ENCODE measurements at regions not wholly inside any gene's neighbourhood (a gene's known extent, or its start where the extent isn't known, plus 50 kb on each side); places are given as distances from the start of the nearest gene placed in this dataset.

GRCh38 chr2:195606179-195606578 is 50.8 kb upstream of the SLC39A10 start:
- TF ChIP-seq CTCF (IDR thresholded peaks at IDR 0.05; ENCODE audit: low read depth, low read length), result no peak
- no peak overlapping the region for H3K4me3 ChIP-seq
- no peaks in the 10 kb centered on the region for H3K36me3 ChIP-seq
- H3K27me3 ChIP-seq, result no peaks in the 10 kb centered on the region
- H3K4me1 ChIP-seq (ENCODE audit: low read depth), result peaks cover 11% of the 10 kb centered on the region
- no peaks in the 10 kb centered on the region for H3K9me3 ChIP-seq (ENCODE audit: low read depth)
- H3K27ac ChIP-seq, result no peak overlapping the region
- no peak for DNase-seq (ENCODE audit: low read depth in 1 of 2, low spot score in 1 of 2)

- peaks cover 11% of the 10 kb centered on the region for H3K4me1 ChIP-seq (ENCODE audit: low read depth)
- no peak for TF ChIP-seq CTCF (IDR thresholded peaks at IDR 0.05; ENCODE audit: low read depth, low read length)
- no peak for DNase-seq (ENCODE audit: low read depth in 1 of 2, low spot score in 1 of 2)
- H3K27ac ChIP-seq, result no peak overlapping the region
- no peaks in the 10 kb centered on the region for H3K9me3 ChIP-seq (ENCODE audit: low read depth)
- no peaks in the 10 kb centered on the region for H3K36me3 ChIP-seq
- H3K4me3 ChIP-seq, result no peak overlapping the region
- no peaks in the 10 kb centered on the region for H3K27me3 ChIP-seq
Observed at GRCh38 chr2:195604706-195605105, 52.3 kb upstream of the SLC39A10 start.

GRCh38 chr2:195603998-195604397 is 53.0 kb upstream of the SLC39A10 start:
- DNase-seq (ENCODE audit: low read depth in 1 of 2, low spot score in 1 of 2), result no peak
- no peak overlapping the region for H3K4me3 ChIP-seq
- peaks cover 11% of the 10 kb centered on the region for H3K4me1 ChIP-seq (ENCODE audit: low read depth)
- H3K27me3 ChIP-seq, result no peaks in the 10 kb centered on the region
- no peak overlapping the region for H3K27ac ChIP-seq
- H3K36me3 ChIP-seq, result no peaks in the 10 kb centered on the region
- no peak for TF ChIP-seq CTCF (IDR thresholded peaks at IDR 0.05; ENCODE audit: low read depth, low read length)
- no peaks in the 10 kb centered on the region for H3K9me3 ChIP-seq (ENCODE audit: low read depth)

GRCh38 chr2:195603408-195603807 is 53.6 kb upstream of the SLC39A10 start:
- H3K4me3 ChIP-seq, result no peak overlapping the region
- no peak for TF ChIP-seq CTCF (IDR thresholded peaks at IDR 0.05; ENCODE audit: low read depth, low read length)
- DNase-seq (ENCODE audit: low read depth in 1 of 2, low spot score in 1 of 2), result no peak
- no peaks in the 10 kb centered on the region for H3K36me3 ChIP-seq
- no peaks in the 10 kb centered on the region for H3K9me3 ChIP-seq (ENCODE audit: low read depth)
- peaks cover 11% of the 10 kb centered on the region for H3K4me1 ChIP-seq (ENCODE audit: low read depth)
- H3K27me3 ChIP-seq, result no peaks in the 10 kb centered on the region
- peak overlapping the region; percentile 66 for H3K27ac ChIP-seq

- no peak for TF ChIP-seq CTCF (IDR thresholded peaks at IDR 0.05; ENCODE audit: low read depth, low read length)
- H3K27ac ChIP-seq, result peak overlapping the region; percentile 73
- peaks cover 11% of the 10 kb centered on the region for H3K4me1 ChIP-seq (ENCODE audit: low read depth)
- H3K27me3 ChIP-seq, result no peaks in the 10 kb centered on the region
- H3K36me3 ChIP-seq, result no peaks in the 10 kb centered on the region
- no peak overlapping the region for H3K4me3 ChIP-seq
- no peaks in the 10 kb centered on the region for H3K9me3 ChIP-seq (ENCODE audit: low read depth)
- no peak for DNase-seq (ENCODE audit: low read depth in 1 of 2, low spot score in 1 of 2)
Observed at GRCh38 chr2:195602687-195603086, 54.3 kb upstream of the SLC39A10 start.

GRCh38 chr2:195601361-195601760 is 55.7 kb upstream of the SLC39A10 start:
- TF ChIP-seq CTCF (IDR thresholded peaks at IDR 0.05; ENCODE audit: low read depth, low read length), result no peak
- H3K4me1 ChIP-seq (ENCODE audit: low read depth), result peaks cover 11% of the 10 kb centered on the region
- H3K36me3 ChIP-seq, result no peaks in the 10 kb centered on the region
- no peaks in the 10 kb centered on the region for H3K9me3 ChIP-seq (ENCODE audit: low read depth)
- DNase-seq (ENCODE audit: low read depth in 1 of 2, low spot score in 1 of 2), result no peak
- no peak overlapping the region for H3K4me3 ChIP-seq
- H3K27me3 ChIP-seq, result no peaks in the 10 kb centered on the region
- H3K27ac ChIP-seq, result no peak overlapping the region
